Fibroblast of skin of right quadriceps (primary cell): ENCODE measurements at regions not wholly inside any gene's neighbourhood (a gene's known extent, or its start where the extent isn't known, plus 50 kb on each side); places are given as distances from the start of the nearest gene placed in this dataset.

Experiments used
- DNase-seq: peaks from one replicate; pipeline ENCODE4 v3.0.0-alpha.2; 2013

GRCh38 chr10:2688958-2689357 is 378.4 kb upstream of the PFKP start:
- DNase-seq = no peak

GRCh38 chr10:2686691-2687090 is 380.7 kb upstream of the PFKP start:
- no peak for DNase-seq

GRCh38 chr10:2682491-2682890 is 384.9 kb upstream of the PFKP start:
- no peak for DNase-seq

- no peak for DNase-seq
Observed at GRCh38 chr10:2681891-2682290, 385.5 kb upstream of the PFKP start.

- DNase-seq = no peak
Observed at GRCh38 chr10:2680821-2681220, 386.5 kb upstream of the PFKP start.

- no peak for DNase-seq
Observed at GRCh38 chr10:2679646-2680045, 387.7 kb upstream of the PFKP start.

- no peak for DNase-seq
Observed at GRCh38 chr10:2676455-2676854, 390.9 kb upstream of the PFKP start.

GRCh38 chr10:2674451-2674850 is 392.9 kb upstream of the PFKP start:
- no peak for DNase-seq

GRCh38 chr10:2670864-2671263 is 396.5 kb upstream of the PFKP start:
- DNase-seq = no peak

- no peak for DNase-seq
Observed at GRCh38 chr10:2665772-2666171, 401.6 kb upstream of the PFKP start.

- DNase-seq = no peak
Observed at GRCh38 chr10:2660276-2660675, 407.1 kb upstream of the PFKP start.

- no peak for DNase-seq
Observed at GRCh38 chr10:2659660-2660209, 407.6 kb upstream of the PFKP start.

GRCh38 chr10:2658780-2659179 is 408.6 kb upstream of the PFKP start:
- no peak for DNase-seq

GRCh38 chr10:2650328-2650727 is 417.0 kb upstream of the PFKP start:
- no peak for DNase-seq

- DNase-seq = no peak
Observed at GRCh38 chr10:2641028-2641427, 426.3 kb upstream of the PFKP start.

- DNase-seq = no peak
Observed at GRCh38 chr10:2633630-2634029, 433.7 kb upstream of the PFKP start.

- DNase-seq = no peak
Observed at GRCh38 chr10:2631557-2632205, 435.7 kb upstream of the PFKP start.

GRCh38 chr10:2628705-2629104 is 438.6 kb upstream of the PFKP start:
- no peak for DNase-seq

- DNase-seq = no peak
Observed at GRCh38 chr10:2627969-2628368, 439.4 kb upstream of the PFKP start.

- no peak for DNase-seq
Observed at GRCh38 chr10:2625094-2625493, 442.3 kb upstream of the PFKP start.

GRCh38 chr10:2623675-2624274 is 443.6 kb upstream of the PFKP start:
- DNase-seq = no peak

- DNase-seq = no peak
Observed at GRCh38 chr10:2620827-2621521, 446.4 kb upstream of the PFKP start.

- DNase-seq = no peak
Observed at GRCh38 chr10:2619916-2620315, 447.4 kb upstream of the PFKP start.

GRCh38 chr10:2619472-2619871 is 447.9 kb upstream of the PFKP start:
- no peak for DNase-seq
